SK-N-MC (cell line): ENCODE measurements at regions not wholly inside any gene's neighbourhood (a gene's known extent, or its start where the extent isn't known, plus 50 kb on each side); places are given as distances from the start of the nearest gene placed in this dataset.

ENCODE experiments used
- EZH2 ChIP-seq: fragments of 200-600 bp; sonication (generic); IDR thresholded peaks from one replicate; pipeline ENCODE4 v1.6.1; 2017; ENCODE audit warnings: antibody characterized with exemption
- FOXP2 ChIP-seq: optimal IDR thresholded peaks from 2 replicates; pipeline ENCODE3; 2011; ENCODE audit warnings: mild to moderate bottlenecking, moderate library complexity; ENCODE audit not compliant: insufficient read depth; ENCODE audit errors: extremely low read length, control extremely low read depth
- POLR2AphosphoS5 ChIP-seq: IDR thresholded peaks from 2 replicates; pipeline ENCODE4 v1.6.1; 2012; ENCODE audit warnings: mild to moderate bottlenecking, low read depth, low read length, borderline replicate concordance

DNA sequence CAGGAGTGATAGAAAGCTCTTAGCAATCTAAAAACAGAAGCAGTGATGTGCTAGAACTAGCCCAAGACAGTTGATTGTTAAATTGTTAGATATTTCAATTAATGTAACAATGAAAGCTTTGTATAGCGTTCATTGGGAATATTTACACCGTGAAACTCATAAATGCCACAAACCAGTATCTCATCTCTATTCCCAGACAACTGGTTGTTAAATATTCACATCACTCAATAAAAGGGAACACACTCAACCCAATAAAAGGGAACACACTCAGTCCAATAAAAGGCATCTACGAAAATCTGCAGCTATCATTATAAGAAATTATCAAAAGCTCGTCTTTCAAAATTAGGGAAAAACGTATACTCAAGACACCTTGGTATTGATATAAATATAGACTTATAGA lies 270.9 kb downstream of the CYLC2 start:
- TF ChIP-seq EZH2 (no peak), POLR2AphosphoS5 (no peak), FOXP2 (no peak)
